ENCODE measurements at regions not wholly inside any gene's neighbourhood (a gene's known extent, or its start where the extent isn't known, plus 50 kb on each side); places are given as distances from the start of the nearest gene placed in this dataset.

GRCh38 chr6:144895313-144896278 is 610.5 kb downstream of the UTRN start:
- no peak for DNase-seq
- H3K27ac Mint-ChIP-seq (ENCODE audit: unreplicated experiment): no peak overlapping the region
- no peaks in the 10 kb centered on the region for H3K9me3 Mint-ChIP-seq (ENCODE audit: unreplicated experiment)
- H3K4me3 Mint-ChIP-seq (ENCODE audit: unreplicated experiment): no peak overlapping the region
- no peaks in the 10 kb centered on the region for H3K36me3 Mint-ChIP-seq (ENCODE audit: unreplicated experiment)
- H3K4me1 Mint-ChIP-seq (ENCODE audit: low read depth, unreplicated experiment): peaks cover 3% of the 10 kb centered on the region
- no peaks in the 10 kb centered on the region for H3K27me3 Mint-ChIP-seq (ENCODE audit: unreplicated experiment)
- TF ChIP-seq, protein P1, sequence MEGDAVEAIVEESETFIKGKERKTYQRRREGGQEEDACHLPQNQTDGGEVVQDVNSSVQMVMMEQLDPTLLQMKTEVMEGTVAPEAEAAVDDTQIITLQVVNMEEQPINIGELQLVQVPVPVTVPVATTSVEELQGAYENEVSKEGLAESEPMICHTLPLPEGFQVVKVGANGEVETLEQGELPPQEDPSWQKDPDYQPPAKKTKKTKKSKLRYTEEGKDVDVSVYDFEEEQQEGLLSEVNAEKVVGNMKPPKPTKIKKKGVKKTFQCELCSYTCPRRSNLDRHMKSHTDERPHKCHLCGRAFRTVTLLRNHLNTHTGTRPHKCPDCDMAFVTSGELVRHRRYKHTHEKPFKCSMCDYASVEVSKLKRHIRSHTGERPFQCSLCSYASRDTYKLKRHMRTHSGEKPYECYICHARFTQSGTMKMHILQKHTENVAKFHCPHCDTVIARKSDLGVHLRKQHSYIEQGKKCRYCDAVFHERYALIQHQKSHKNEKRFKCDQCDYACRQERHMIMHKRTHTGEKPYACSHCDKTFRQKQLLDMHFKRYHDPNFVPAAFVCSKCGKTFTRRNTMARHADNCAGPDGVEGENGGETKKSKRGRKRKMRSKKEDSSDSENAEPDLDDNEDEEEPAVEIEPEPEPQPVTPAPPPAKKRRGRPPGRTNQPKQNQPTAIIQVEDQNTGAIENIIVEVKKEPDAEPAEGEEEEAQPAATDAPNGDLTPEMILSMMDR (IDR thresholded peaks at IDR 0.05; ENCODE audit: partially characterized antibody, unreplicated experiment): no peak

DNA sequence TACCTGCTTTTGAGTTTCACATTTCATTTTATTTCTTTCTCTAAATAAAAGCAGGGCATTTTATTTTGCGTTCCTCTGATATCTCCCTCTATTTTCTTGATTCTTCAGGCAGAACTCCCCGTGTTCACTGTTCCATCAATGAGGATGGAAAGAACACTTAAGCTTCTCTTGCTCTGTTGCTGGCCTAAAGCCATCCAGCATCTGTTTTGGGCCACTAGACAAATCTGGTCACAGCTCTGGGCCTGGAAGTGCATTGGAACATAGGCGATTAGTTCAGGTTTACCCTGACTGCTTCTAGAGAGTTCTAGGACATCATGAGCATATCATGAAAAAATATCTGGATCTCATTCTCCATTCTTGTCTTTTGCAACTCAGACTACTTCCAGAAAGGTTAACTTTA is 611.2 kb downstream of the UTRN start:
- H3K4me1 Mint-ChIP-seq (ENCODE audit: low read depth, unreplicated experiment): peaks cover 3% of the 10 kb centered on the region
- H3K4me3 Mint-ChIP-seq (ENCODE audit: unreplicated experiment): no peak overlapping the region
- no peaks in the 10 kb centered on the region for H3K27me3 Mint-ChIP-seq (ENCODE audit: unreplicated experiment)
- TF ChIP-seq, protein P1 (IDR thresholded peaks at IDR 0.05; ENCODE audit: partially characterized antibody, unreplicated experiment): no peak
- no peaks in the 10 kb centered on the region for H3K36me3 Mint-ChIP-seq (ENCODE audit: unreplicated experiment)
- no peak for DNase-seq
- no peak overlapping the region for H3K27ac Mint-ChIP-seq (ENCODE audit: unreplicated experiment)
- H3K9me3 Mint-ChIP-seq (ENCODE audit: unreplicated experiment): no peaks in the 10 kb centered on the region

DNA sequence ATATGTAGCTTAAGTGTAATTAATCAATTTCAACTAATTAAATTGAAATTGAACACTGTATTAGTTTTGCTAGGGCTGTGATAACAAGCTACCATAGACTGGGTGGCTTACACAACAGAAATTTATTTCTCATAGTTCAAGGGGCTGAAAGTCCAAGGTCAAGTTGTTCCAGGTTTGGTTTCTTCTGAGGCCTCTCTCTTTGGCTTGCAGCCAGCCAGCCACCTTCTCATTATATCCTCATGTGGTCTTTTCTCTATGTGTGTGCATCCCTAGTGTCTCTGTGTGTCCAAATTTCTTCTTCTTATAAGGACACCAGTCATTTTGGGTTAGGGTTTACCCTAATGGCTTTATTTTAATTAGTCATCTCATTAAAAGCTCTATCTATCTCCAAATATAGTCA is 611.7 kb downstream of the UTRN start:
- no peak for DNase-seq
- Mint-ChIP-seq H3K4me1 (ENCODE audit: low read depth, unreplicated experiment) (peaks cover 3% of the 10 kb centered on the region), H3K36me3 (ENCODE audit: unreplicated experiment) (no peaks in the 10 kb centered on the region), H3K9me3 (ENCODE audit: unreplicated experiment) (no peaks in the 10 kb centered on the region), H3K27me3 (ENCODE audit: unreplicated experiment) (peaks cover 2% of the 10 kb centered on the region), H3K27ac (ENCODE audit: unreplicated experiment) (no peak overlapping the region), H3K4me3 (ENCODE audit: unreplicated experiment) (no peak overlapping the region)
- TF ChIP-seq, protein P1 (IDR thresholded peaks at IDR 0.05; ENCODE audit: partially characterized antibody, unreplicated experiment): no peak

GRCh38 chr6:144897441-144897921 is 612.3 kb downstream of the UTRN start:
- no peak for DNase-seq
- no peaks in the 10 kb centered on the region for H3K9me3 Mint-ChIP-seq (ENCODE audit: unreplicated experiment)
- TF ChIP-seq, protein P1 (IDR thresholded peaks at IDR 0.05; ENCODE audit: partially characterized antibody, unreplicated experiment): no peak
- peaks cover 3% of the 10 kb centered on the region for H3K4me1 Mint-ChIP-seq (ENCODE audit: low read depth, unreplicated experiment)
- H3K27me3 Mint-ChIP-seq (ENCODE audit: unreplicated experiment): peaks cover 2% of the 10 kb centered on the region
- H3K27ac Mint-ChIP-seq (ENCODE audit: unreplicated experiment): no peak overlapping the region
- no peak overlapping the region for H3K4me3 Mint-ChIP-seq (ENCODE audit: unreplicated experiment)
- peaks cover under 1% of the 10 kb centered on the region for H3K36me3 Mint-ChIP-seq (ENCODE audit: unreplicated experiment)
